SJSA1 (cell line): ENCODE measurements at regions not wholly inside any gene's neighbourhood (a gene's known extent, or its start where the extent isn't known, plus 50 kb on each side); places are given as distances from the start of the nearest gene placed in this dataset.
"Not testable (repeated sequence)": the region's sequence is repeated elsewhere in the genome, so short reads cannot be mapped to it uniquely, and the experiment has no call there.

Experiments
- DNase-seq, 2 experiments: peaks; one replicate each; pipeline ENCODE4 v3.0.0-alpha.2; 2015 to 2020; ENCODE audit warnings: low spot score in 2 of 2, low read depth in 1 of 2
- H3K27ac ChIP-seq: fragments of 250-450 bp; sonication (Bioruptor Pico); 2 replicates; pipeline ENCODE4 v1.5.1; 2020; ENCODE audit warnings: mild to moderate bottlenecking, moderate library complexity
- H3K27me3 ChIP-seq: fragments of 250-450 bp; sonication (Bioruptor Pico); replicated peaks from 2 replicates; pipeline ENCODE4 v1.5.1; 2020; ENCODE audit warnings: mild to moderate bottlenecking, moderate library complexity
- H3K36me3 ChIP-seq: fragments of 250-450 bp; sonication (Bioruptor Pico); 2 replicates; pipeline ENCODE4 v1.5.1; 2020; ENCODE audit warnings: mild to moderate bottlenecking
- H3K4me1 ChIP-seq: fragments of 250-450 bp; sonication (Bioruptor Pico); replicated peaks from 2 replicates; pipeline ENCODE4 v1.6.1; 2021; ENCODE audit warnings: mild to moderate bottlenecking
- H3K4me3 ChIP-seq: fragments of 250-450 bp; sonication (Bioruptor Pico); 2 replicates; pipeline ENCODE4 v1.5.1; 2020; ENCODE audit warnings: mild to moderate bottlenecking
- H3K9me3 ChIP-seq: fragments of 250-450 bp; sonication (Bioruptor Pico); replicated peaks from 2 replicates; pipeline ENCODE4 v1.5.1; 2020; ENCODE audit warnings: mild to moderate bottlenecking

- DNase-seq, result no peak
- no peaks in the 10 kb centered on the region for H3K9me3 ChIP-seq
- H3K4me3 ChIP-seq, result no peak overlapping the region
- H3K4me1 ChIP-seq, result no peaks in the 10 kb centered on the region
- no peaks in the 10 kb centered on the region for H3K36me3 ChIP-seq
- no peak overlapping the region for H3K27ac ChIP-seq
- no peaks in the 10 kb centered on the region for H3K27me3 ChIP-seq
Measured at GRCh38 chr14:36430169-36430568, 89.9 kb downstream of the NKX2-1 start.

GRCh38 chr14:36429692-36430091 is 90.3 kb downstream of the NKX2-1 start:
- Histone ChIP-seq H3K36me3 (no peaks in the 10 kb centered on the region), H3K9me3 (no peaks in the 10 kb centered on the region), H3K27me3 (no peaks in the 10 kb centered on the region), H3K4me1 (no peaks in the 10 kb centered on the region), H3K27ac (no peak overlapping the region), H3K4me3 (no peak overlapping the region)
- no peak for DNase-seq

DNA sequence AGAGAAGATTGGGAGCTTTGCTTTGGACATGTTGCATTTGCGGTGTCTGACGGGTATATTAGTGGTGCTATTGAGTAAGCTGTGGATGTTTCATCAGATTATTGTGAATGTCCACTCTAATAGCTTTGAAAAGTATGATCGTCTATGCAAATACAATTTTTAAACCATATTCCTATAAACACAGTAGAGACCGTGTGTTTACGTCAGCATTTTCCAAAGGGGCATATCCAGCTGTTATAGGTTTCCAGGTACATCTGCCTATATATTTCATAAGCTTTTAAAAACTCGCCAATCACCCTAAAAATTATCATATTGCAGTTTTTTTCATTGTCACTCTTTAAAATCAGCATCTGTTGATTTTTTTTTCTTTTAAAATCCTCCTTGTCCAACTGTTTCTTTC is 91.7 kb downstream of the NKX2-1 start:
- no peak overlapping the region for H3K4me3 ChIP-seq
- H3K4me1 ChIP-seq, result no peaks in the 10 kb centered on the region
- no peak overlapping the region for H3K27ac ChIP-seq
- no peaks in the 10 kb centered on the region for H3K36me3 ChIP-seq
- no peaks in the 10 kb centered on the region for H3K9me3 ChIP-seq
- no peaks in the 10 kb centered on the region for H3K27me3 ChIP-seq
- DNase-seq, result no peak

GRCh38 chr14:36426836-36427235 is 93.2 kb downstream of the NKX2-1 start:
- DNase-seq, result no peak
- no peaks in the 10 kb centered on the region for H3K36me3 ChIP-seq
- H3K9me3 ChIP-seq, result no peaks in the 10 kb centered on the region
- peaks cover 10% of the 10 kb centered on the region for H3K4me1 ChIP-seq
- no peak overlapping the region for H3K4me3 ChIP-seq
- no peak overlapping the region for H3K27ac ChIP-seq
- no peaks in the 10 kb centered on the region for H3K27me3 ChIP-seq

- Histone ChIP-seq H3K4me1 (peaks cover 10% of the 10 kb centered on the region), H3K4me3 (no peak overlapping the region), H3K27ac (no peak overlapping the region), H3K9me3 (no peaks in the 10 kb centered on the region), H3K36me3 (no peaks in the 10 kb centered on the region), H3K27me3 (no peaks in the 10 kb centered on the region)
- no peak for DNase-seq
Measured at GRCh38 chr14:36426113-36426512, 93.9 kb downstream of the NKX2-1 start.

- H3K4me1 ChIP-seq, result peaks cover 10% of the 10 kb centered on the region
- H3K27me3 ChIP-seq, result no peaks in the 10 kb centered on the region
- no peaks in the 10 kb centered on the region for H3K36me3 ChIP-seq
- no peak overlapping the region for H3K4me3 ChIP-seq
- H3K9me3 ChIP-seq, result no peaks in the 10 kb centered on the region
- H3K27ac ChIP-seq, result no peak overlapping the region
- no peak for DNase-seq
Measured at GRCh38 chr14:36424478-36425102, 95.4 kb downstream of the NKX2-1 start.

DNA sequence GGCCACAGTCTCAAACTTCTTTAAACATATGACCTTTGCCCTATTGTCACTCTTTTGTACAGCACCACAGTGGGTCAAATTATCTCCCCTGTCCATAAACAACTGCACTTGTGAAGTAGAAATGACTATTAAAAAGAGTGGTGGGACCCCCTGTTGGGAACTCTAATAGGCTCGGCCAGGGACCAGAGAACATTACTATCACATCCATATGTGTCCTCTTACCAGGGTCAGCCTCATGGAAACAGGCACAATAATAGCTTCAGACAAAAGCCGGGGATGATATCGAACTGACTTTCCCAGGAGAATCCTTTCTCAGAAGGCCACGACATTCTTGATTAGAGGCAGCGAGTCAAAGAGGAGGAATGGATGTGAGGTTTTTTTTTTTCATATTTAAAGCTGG is 96.6 kb downstream of the NKX2-1 start:
- Histone ChIP-seq H3K9me3 (no peaks in the 10 kb centered on the region), H3K36me3 (no peaks in the 10 kb centered on the region), H3K4me1 (peaks cover 10% of the 10 kb centered on the region), H3K27me3 (no peaks in the 10 kb centered on the region), H3K27ac (no peak overlapping the region), H3K4me3 (no peak overlapping the region)
- DNase-seq, result no peak

GRCh38 chr14:36420149-36420687 is 99.8 kb upstream of the MBIP start:
- Histone ChIP-seq H3K36me3 (no peaks in the 10 kb centered on the region), H3K4me3 (no peak overlapping the region), H3K4me1 (peaks cover 10% of the 10 kb centered on the region), H3K27me3 (no peaks in the 10 kb centered on the region), H3K27ac (no peak overlapping the region), H3K9me3 (no peaks in the 10 kb centered on the region)
- DNase-seq, result no peak

GRCh38 chr14:36418937-36419336 is 98.5 kb upstream of the MBIP start:
- DNase-seq, result no peak
- no peaks in the 10 kb centered on the region for H3K27me3 ChIP-seq
- H3K27ac ChIP-seq, result no peak overlapping the region
- no peaks in the 10 kb centered on the region for H3K36me3 ChIP-seq
- peaks cover 10% of the 10 kb centered on the region for H3K4me1 ChIP-seq
- H3K9me3 ChIP-seq, result no peaks in the 10 kb centered on the region
- H3K4me3 ChIP-seq, result no peak overlapping the region

DNA sequence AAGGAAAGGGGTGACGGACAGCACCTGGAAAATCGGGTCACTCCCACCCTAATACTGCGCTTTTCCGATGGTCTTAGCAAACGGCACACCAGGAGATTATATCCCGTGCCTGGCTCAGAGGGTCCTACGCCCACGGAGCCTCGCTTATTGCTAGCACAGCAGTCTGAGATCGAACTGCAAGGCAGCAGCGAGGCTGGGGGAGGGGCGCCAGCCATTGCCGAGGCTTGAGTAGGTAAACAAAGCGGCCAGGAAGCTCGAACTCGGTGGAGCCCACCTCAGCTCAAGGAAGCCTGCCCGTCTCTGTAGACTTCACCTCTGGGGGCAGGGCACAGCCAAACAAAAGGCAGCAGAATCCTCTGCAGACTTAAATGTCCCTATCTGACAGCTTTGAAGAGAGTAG is 91.5 kb upstream of the MBIP start:
- DNase-seq, H3K9me3 ChIP-seq, H3K27ac ChIP-seq, H3K4me3 ChIP-seq, H3K36me3 ChIP-seq, H3K4me1 ChIP-seq, H3K27me3 ChIP-seq: not testable (repeated sequence)

- Histone ChIP-seq H3K27ac (no peak overlapping the region), H3K4me1 (no peaks in the 10 kb centered on the region), H3K9me3 (no peaks in the 10 kb centered on the region), H3K27me3 (no peaks in the 10 kb centered on the region), H3K36me3 (no peaks in the 10 kb centered on the region), H3K4me3 (no peak overlapping the region)
- no peak for DNase-seq
Measured at GRCh38 chr14:36408388-36408787, 88.0 kb upstream of the MBIP start.

DNA sequence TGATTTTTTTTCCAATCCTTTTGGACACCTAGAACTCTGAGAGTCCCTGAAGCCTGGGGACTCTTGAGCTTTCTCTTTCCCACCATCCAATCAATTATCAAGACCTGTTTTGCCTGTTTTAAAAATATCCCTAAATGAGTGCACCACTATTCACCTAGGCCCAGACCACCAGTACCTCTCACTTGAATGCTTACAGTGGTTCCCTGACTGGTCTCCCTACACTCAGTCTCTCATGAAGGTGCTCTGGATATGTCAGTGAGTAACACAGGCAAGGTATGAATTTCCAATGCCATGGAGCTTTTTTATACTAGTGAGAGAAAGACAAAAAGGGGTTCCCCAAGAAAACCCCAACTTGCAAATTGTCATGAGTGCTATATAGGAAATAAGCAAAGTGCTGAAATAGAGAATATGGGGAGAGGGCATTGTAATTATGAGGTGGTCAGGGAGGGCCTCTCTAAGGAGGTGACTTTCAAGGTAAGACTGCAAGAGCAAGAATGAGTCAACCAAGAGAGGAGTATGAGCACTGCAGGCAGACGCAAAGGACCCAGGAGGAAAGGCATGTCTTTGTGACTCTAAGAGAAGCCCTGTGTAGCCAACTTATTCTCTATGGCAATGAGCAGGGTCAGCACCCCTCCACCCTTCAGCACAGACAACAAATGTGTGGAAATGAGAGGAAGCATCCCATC is 85.3 kb upstream of the MBIP start:
- Histone ChIP-seq H3K36me3 (no peaks in the 10 kb centered on the region), H3K4me3 (no peak overlapping the region), H3K9me3 (no peaks in the 10 kb centered on the region), H3K27ac (no peak overlapping the region), H3K27me3 (no peaks in the 10 kb centered on the region), H3K4me1 (no peaks in the 10 kb centered on the region)
- no peak for DNase-seq

- no peak overlapping the region for H3K27ac ChIP-seq
- no peaks in the 10 kb centered on the region for H3K9me3 ChIP-seq
- no peaks in the 10 kb centered on the region for H3K4me1 ChIP-seq
- no peaks in the 10 kb centered on the region for H3K36me3 ChIP-seq
- H3K27me3 ChIP-seq, result no peaks in the 10 kb centered on the region
- no peak for DNase-seq
- H3K4me3 ChIP-seq, result no peak overlapping the region
Measured at GRCh38 chr14:36402867-36403266, 82.4 kb upstream of the MBIP start.

- DNase-seq, result no peak
- Histone ChIP-seq H3K27me3 (no peaks in the 10 kb centered on the region), H3K4me3 (no peak overlapping the region), H3K27ac (no peak overlapping the region), H3K36me3 (no peaks in the 10 kb centered on the region), H3K4me1 (no peaks in the 10 kb centered on the region), H3K9me3 (no peaks in the 10 kb centered on the region)
Measured at GRCh38 chr14:36398463-36399291, 78.2 kb upstream of the MBIP start.
